Panc1 (cell line): ENCODE measurements at regions not wholly inside any gene's neighbourhood (a gene's known extent, or its start where the extent isn't known, plus 50 kb on each side); places are given as distances from the start of the nearest gene placed in this dataset.

ENCODE experiments used
- CTCF ChIP-seq: fragments of 450-650 bp; IDR thresholded peaks from 2 replicates; pipeline ENCODE4 v1.5.1; 2017; ENCODE audit warnings: mild to moderate bottlenecking
- POLR2AphosphoS5 ChIP-seq: IDR thresholded peaks from 2 replicates; pipeline ENCODE4 v1.6.1; 2012; ENCODE audit warnings: mild to moderate bottlenecking, low read depth, low read length, moderate library complexity
- REST ChIP-seq, 2 experiments: IDR thresholded peaks; 2 replicates each; pipeline ENCODE4 v1.6.1; 2011 to 2012; ENCODE audit warnings: low read depth in 2 of 2, control low read depth in 1 of 2, low read length in 1 of 2, mild to moderate bottlenecking in 1 of 2, moderate library complexity in 1 of 2; ENCODE audit not compliant: insufficient read depth in 1 of 2
- SIN3A ChIP-seq: IDR thresholded peaks from 2 replicates; pipeline ENCODE4 v1.6.1; 2012; ENCODE audit warnings: low read depth, mild to moderate bottlenecking, low read length, moderate library complexity, borderline replicate concordance; ENCODE audit not compliant: insufficient read depth

GRCh38 chr10:10870523-10871241 is 147.0 kb upstream of the CELF2 start:
- TF ChIP-seq CTCF (no peak), REST (IDR thresholded peaks at IDR 0.05; ENCODE audit: insufficient read depth in 1 of 2, low read depth in 2 of 2, low read length in 1 of 2) (no peak), POLR2AphosphoS5 (no peak), SIN3A (no peak)
